Sigmoid colon (tissue), 4 donors: ENCODE measurements at regions not wholly inside any gene's neighbourhood (a gene's known extent, or its start where the extent isn't known, plus 50 kb on each side); places are given as distances from the start of the nearest gene placed in this dataset.

Experiments used
- POLR2A ChIP-seq, 2 donors: fragments of 450-650 bp; IDR thresholded peaks; one replicate each; pipeline ENCODE4 v1.6.1; 2016; ENCODE audit warnings: antibody characterized with exemption in 2 of 2, mild to moderate bottlenecking in 2 of 2, moderate library complexity in 2 of 2
- POLR2AphosphoS5 ChIP-seq, 4 donors: sonication (generic); formaldehyde crosslinking; IDR thresholded peaks; one replicate each; pipeline ENCODE4 v1.6.1; 2017; ENCODE audit warnings: antibody characterized with exemption in 4 of 4

- TF ChIP-seq POLR2A (IDR thresholded peaks at IDR 0.05) = no peak
- TF ChIP-seq POLR2AphosphoS5 (IDR thresholded peaks at IDR 0.05) = no peak
Measured at GRCh38 chr4:111997785-111998184, 147.5 kb upstream of the FAM241A start.
